Activated gamma-delta T cell treated with anti-CD3 and anti-CD28 coated beads, Interleukin-2, amount 50 U/mL, for 16 hours (primary cell): ENCODE measurements at regions not wholly inside any gene's neighbourhood (a gene's known extent, or its start where the extent isn't known, plus 50 kb on each side); places are given as distances from the start of the nearest gene placed in this dataset.

Experiments
- DNase-seq: peaks from one replicate; pipeline ENCODE4 v3.0.0-alpha.2; 2020; ENCODE audit warnings: low read depth

DNA sequence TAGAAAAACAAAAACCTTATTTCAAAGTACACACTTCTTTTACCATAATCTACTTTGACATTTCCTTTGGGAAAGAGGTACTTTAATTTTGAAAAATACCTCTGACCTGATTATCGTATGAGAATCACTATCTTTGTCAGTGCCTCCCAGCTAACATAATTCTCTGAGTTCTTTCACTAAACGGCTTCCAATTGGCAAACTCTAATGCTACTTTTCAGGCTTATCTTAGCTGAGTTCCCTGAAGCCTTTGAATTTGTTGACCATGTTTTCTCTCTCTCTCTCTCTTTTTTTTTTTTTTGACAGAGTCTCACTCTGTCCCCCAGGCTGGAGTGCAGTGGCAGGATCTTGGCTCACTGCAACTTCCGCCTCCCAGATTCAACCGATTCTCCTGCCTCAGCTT lies 312.8 kb downstream of the ZPLD1 start:
- no peak for DNase-seq

DNA sequence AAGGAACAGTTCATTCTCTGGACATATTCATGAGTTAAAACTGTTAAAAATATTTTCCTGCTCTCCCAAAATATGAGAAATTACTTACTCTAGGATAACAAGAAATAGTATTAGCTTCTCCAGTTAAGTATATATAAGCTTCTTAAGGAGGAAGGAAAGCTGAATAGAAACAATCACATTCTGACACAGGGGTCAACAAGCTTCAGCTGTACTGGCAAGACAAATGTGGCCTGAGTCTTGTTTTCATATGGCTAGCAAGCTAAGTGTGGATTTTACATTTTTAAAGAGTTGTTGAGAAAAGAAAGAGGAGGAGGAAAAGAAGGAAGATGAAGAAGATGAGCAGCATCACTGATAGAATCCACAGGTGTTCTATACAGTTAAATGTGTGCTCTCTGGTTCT lies 313.8 kb downstream of the ZPLD1 start:
- DNase-seq = no peak

DNA sequence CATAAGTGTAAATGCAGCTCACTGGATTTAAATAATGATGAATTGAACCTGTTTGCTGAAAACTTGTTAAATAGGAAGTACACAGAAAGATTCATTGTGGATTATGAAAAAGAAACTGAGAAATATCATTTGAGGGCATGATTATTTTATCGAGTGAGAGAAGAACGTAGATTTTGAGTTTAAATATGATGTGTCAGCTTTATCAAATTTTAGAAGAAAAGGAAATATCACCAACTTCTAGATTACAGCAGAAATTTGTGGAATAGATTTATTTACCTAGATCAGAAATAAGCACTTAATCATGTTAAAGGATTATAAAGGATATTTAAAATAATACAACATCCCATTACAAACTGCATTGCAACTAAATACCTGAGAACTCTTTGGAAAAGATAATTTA lies 315.5 kb downstream of the ZPLD1 start:
- DNase-seq = no peak

DNA sequence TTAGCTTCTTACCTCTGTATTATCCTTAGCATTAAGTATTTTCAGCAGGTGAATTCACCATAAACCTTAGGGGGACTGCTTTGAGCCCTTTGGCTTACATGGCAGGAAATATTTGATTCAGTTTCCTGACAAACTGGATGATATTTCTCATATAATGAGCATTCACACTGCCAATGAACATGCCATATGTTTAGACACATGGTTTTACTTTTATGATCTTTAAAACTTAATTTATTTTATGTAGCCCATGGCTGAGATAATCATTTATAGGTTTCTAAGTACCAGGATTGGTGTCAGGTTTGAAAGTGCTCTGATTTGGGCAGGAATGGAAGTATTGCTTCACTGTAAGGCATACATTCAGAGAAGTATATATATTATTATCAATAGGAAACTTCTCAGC lies 319.1 kb downstream of the ZPLD1 start:
- DNase-seq = no peak

DNA sequence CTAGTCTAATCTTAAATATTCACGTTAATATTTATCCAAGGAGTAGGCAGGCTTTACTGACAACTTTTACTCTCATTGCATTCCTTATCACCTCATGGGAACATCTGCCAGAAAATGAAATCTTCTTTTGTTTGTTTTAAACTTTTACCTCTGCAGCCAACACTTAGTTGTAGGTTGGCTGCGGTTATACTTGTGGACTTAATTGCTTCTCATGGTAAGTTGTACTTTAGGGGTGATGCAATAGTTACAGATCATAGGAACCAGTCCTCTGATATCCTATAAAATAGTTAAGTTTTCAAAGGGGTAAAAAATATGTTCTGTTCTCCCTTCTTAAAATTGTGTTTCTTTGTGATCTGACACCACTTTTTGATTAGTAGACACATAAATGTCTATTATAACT lies 321.9 kb downstream of the ZPLD1 start:
- no peak for DNase-seq

DNA sequence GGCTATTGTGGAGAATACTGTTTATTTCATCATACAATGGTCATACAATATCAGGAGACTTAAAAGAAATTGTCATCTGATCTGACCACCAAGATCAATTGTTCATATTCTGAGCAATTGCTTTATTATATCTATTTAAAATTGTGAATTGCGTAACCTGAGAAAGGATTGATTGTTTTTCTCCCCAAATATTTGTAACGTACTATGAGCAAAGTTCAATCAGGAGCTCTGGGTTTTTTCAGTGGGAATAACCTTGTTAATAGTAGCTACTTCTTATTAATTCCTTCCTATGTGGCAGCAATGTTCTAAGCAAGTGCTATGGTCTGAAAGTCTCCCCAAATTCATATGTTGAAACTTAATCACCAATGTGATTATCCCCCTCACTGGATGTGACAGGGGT lies 323.1 kb downstream of the ZPLD1 start:
- DNase-seq = no peak

DNA sequence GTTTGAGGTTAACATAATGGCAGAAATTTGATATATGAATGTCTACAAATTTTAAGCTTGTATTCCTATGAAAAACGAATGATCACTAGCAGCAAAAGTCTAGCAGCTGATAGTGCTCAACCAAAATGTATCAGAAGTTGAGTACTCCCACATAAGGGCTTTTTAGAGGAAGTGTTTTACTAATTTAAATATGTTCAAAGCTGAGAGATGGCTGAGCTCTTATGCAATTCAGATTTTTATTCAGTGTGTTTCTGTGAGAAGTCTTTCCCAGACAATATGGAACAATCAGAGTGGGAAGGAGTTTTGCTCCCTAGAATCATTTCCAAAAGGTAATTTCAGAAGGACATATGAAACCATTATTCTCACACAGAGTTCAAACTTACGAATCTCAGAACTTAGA lies 327.0 kb downstream of the ZPLD1 start:
- DNase-seq = no peak

DNA sequence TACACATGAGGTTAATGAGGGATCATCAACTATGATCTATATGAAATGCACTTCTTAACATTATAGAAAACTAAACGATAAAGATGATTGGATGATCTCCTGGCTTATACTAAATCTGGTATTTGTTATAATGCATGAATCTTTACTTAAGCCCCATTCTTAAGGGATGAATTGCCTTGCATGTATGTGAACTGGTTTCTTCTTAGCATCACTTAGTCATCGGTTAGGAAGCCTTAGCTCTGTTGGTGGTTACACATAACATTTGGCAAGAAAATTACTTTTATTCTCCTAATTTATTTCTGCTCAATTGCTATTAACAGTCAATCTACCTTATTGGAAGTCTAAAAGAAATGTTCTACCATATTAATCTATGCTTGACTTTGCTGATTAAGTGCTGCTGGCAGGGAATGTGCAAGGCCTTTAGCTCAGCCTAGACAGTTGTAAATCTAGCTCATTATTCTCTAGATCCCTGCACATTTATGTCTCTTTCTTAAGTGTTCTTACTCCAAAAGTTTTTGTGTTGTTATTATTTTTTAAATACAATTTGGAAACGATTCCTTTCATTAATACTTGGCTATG lies 356.0 kb downstream of the ZPLD1 start:
- no peak for DNase-seq

DNA sequence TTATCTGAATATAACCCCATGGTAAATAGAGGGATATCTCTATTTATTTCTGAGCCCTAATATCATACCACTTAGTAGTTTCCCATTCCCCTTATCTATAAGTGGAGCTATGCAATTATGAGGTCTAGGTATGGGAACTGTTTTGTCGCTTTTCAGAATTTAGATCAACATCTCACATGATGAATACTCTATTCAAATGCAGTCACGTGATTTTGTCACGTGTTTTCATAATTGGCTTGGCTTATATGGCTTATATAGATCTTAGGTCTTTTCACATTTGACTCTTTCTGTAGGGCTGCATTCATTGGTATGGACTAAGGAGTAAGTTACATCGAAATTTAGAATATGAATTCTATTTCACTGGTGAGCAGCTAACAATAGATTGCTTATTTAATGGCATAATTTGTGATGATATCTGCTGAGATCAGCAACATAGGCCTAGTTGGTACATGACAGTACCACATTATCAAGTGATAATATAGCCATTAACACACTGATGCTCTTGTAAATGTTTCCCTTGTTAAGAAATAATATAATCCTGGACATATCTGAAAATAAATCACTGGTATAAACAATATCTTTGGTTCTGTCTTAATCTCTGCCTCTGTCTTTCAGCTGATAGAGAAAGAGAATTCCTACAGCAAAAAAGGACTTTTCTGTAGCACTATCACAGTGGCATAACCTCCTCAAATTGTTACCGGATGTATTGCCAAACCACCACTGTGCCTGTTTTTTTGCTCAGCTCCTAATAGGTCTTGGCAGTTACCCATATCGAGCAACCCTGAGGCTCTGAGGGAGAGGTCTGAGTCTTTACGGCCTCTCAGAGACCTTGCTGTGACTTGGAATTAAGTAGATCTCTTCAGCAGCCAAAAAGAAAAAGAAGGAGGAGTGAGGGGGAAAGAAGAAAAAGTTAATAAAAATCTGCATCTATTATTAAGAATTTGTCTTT lies 357.1 kb downstream of the ZPLD1 start:
- DNase-seq = no peak

DNA sequence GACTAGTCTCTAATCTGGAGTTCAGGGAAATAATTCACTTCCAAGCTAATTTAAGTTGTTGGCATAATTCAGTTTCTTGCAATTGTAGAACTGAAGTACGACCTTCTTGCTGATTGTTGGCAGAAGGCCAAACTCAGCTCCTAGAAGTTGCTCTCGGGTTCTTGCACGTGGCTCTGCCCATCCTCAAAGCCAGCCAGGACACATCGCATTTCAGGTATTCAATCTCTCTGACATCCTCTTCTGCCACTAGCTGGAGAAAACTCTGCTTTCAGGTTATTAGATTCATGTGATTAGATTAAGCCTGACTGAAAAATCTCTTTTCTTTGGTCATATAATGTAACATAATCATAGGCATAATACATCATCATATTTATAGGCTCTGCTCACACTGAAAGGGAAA lies 362.0 kb downstream of the ZPLD1 start:
- DNase-seq = no peak

DNA sequence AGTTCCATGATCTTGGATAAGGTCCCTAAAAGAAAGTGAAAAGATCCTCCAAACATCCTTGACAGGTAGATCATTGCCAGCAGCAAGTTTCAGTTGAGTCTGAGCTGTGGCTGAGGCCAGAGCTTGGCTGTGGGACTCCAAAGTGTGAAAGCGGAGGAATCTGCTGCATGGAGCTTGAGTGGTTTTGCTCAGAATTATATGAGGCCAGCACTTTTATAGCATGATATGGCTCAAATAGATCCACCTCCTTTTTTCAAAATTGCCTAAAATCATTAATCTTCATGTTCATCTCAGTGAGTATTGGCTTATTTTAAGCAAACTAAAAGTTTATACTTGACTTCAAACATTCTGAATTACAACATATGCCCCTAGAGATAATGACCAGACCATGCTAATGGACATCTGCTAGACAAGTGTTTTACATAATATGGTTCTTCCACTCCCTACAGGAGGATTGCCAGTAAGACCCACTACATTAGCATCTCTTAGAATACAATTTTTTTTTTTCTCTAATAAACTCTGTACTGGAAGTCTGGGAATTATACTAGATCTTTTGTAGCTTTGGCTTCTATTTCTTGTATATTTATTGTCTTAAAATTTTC lies 368.1 kb downstream of the ZPLD1 start:
- no peak for DNase-seq

DNA sequence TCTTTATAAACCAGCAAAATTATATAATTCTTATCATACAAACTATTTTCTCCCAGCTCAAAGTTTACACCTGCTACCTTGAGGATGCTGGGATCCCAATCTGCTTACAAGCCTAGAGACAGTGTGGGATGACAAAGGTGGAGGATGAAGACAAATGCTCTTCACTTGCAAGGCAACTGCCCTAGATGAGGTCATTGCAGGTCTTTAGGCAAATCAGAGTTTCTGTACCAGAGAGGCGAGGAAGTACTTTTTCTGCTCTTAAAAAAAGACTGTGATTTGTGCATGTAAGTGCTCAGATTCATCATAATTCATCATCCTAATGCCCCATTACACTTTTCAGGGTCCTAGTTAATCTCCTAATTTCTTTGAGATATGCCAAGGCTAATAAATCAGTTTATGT lies 376.1 kb downstream of the ZPLD1 start:
- no peak for DNase-seq

DNA sequence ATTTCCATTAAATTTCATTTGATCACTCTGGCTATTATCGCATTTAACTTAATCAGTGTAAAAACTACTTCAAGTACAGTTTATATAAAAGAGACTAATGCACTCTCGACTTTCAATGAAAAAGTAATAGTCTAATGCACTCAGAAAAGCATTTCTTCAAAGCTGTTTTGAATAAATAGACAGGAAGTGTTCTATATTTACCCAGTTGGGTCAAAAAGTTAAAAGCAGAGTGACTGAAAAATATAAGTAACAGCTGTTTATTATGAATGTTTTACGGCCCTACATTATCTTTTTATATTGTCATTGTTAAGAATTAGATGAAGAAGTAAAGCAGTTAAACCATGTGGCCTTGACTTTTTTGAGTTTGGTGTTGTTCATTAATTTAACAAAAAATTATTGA lies 391.8 kb downstream of the ZPLD1 start:
- no peak for DNase-seq

DNA sequence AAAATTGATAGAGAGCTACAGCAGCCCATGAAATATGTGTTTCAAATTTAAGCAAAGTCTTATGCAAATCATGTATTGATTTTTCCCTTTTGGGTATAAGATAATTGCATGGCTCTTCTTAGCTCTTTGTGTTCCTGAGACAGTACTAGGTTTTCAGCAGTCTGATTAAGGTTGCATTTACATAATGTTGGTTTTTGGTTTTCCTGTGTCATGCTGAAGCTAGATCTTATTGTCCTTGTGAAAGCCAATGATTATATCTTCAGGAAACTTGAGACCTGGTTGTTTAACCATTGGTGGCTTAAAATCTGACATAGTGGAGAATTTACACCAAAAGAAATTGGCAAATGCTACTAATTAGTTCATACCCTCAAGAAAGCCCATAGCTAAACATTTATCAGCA lies 392.6 kb downstream of the ZPLD1 start:
- DNase-seq = no peak

DNA sequence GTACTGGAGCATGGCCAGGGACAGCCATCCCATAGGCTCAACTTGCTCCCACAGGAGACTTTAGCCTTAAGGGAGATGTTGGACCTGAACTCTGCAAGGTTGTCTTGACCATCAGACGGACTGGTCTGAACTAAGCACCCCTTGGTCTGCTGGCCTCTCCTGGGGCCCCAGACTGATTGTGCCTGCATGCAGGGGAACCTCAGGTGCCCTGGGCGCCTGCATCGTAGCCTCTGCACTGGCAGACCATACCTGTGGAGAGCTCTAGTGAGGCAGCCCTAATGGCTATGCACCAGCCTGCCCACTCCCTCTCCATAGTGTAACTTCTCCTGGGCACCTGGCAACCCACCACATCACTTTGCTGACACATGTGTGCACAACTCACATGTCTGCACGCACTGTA lies 395.6 kb downstream of the ZPLD1 start:
- DNase-seq = no peak

DNA sequence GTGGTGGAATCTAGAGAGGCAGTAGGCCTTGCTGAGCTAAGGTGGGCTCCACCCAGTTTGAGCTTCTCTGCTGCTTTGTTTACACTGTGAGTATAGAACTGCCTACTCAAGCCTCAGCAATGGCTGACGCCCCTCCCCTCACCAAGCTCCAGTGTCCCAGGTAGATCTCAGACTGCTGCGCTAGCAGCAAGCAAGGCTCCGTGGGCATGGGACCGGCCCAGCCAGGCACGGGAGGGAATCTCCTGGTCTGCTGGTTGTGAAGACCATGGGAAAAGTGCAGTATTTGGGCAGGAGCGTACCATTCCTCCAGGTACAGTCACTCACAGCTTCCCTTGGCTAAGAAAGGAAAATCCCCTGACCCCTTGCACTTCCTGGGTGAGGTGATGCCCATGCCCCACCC lies 407.1 kb downstream of the ZPLD1 start:
- no peak for DNase-seq

DNA sequence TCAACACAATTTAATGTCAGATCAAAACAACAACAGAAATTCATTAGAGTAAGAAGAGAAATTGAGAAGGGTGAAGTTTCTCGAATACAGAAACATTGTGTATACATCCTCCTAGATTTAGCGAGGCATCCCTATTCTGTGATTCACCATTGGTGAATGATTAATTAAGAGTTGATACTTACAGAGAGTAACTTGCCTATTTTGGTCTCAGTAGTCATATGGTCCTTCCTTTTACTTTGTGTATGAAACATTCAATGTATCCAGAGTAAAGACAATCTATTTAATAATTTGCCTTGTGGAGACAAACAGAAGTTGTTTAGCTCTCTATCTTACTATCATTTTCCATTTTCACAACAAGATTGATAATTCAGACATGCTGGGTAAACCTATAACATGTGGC lies 432.0 kb downstream of the ZPLD1 start:
- no peak for DNase-seq

DNA sequence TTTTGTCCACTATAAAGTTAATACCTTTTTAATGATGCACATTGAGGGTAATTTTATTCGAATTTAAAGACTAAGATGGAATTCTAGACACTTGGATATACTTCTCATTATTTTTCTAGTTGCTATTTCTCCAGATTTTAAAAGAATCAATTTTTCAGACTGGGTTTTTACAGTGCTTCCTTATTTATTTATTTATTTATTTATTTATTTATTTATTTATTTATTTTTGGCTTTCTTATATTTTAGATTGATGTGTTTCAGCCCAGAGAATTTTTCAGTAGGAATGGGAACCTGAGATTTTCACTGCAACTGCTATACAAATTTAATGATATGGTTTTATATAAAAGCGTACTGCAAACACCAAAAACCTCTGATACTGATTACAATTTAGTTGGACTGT lies 448.7 kb downstream of the ZPLD1 start:
- no peak for DNase-seq

DNA sequence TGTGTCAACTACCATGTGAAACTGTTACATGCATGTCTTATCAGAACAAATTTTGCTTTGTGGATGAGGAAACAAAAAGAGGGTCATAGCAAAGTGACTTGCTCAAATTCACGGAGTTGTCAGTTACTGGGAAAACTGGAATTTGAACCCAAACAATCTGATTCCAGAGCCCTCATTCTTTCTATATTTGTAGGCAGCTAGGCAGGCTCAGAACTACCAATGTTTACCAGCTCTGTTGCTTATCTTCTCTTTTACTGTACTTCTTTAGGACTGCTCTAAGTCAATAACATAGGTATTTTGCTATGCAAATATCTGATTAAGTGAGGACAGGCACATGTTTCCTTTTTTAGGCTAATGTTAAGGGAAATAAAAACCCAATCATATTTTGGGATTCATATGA lies 450.5 kb downstream of the ZPLD1 start:
- no peak for DNase-seq

DNA sequence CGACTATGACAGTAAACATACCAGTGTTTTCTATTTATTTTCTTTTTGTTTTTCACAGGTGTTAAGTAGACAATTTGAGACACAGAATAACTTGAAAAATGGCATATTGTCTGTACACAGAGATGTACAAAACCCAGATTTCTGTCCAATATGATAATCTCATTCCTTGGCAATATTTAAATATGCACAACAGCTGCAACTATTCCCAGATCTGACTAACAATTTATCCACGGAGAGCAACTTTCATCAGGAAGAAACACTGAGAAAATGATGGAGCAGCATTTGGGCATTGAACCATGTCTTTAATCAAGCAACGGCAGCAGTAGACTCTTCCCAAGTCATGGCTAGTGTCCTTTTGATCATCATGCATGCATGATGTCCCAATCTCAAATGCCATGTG lies 452.6 kb downstream of the ZPLD1 start:
- no peak for DNase-seq

DNA sequence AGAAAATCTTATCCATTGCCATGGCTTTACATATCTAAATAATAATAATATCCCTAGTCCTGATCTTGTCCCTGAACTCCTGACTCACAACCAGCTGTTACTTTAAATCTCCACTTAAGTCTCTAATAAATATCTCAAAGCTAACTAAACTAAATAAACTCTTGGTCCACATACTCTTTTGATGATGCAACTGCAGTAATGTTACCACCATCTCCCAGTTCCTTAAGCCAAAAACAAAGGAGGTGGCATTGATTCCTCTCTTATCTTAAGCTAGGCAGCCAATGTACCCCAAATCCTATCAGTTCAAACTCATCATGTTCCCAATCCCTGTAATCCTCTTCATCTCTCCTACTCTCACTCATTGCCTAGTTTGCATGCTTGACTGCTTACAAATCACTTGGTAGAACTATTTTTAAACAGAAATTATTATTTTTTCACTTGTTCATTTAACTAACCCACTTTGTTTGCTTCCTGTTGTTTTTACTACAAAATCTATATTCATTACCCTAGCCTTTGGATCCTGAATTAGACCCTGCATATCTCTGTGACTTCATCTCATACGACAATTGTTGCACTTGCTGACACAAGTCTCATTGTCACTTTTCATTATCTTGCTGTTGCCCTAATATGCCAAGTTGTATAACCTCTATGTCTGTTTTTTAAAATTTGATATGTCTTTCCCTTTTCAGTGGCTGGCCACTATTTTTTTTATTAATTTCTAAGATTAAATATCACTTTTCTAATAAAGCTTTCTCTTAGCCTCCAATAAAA lies 462.2 kb downstream of the ZPLD1 start:
- DNase-seq = no peak

DNA sequence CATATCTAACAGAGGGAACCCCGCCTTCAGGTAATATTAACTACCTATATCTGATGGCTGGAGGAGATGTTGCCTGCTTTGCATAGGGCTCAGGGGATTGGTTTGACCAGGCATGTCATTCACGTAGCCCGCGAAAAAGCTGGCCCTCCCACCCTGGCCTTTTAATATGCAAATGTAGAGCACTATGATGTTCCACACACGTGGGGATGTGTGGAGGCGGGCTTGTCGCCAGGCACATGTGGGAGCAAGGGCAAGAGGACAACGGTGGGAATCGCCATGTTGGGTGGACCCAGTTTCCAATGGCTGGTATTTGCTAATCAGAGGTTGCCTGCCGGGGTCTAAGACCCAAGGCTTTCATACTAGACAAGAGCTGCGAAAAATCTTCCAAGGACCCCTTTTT lies 469.8 kb downstream of the ZPLD1 start:
- DNase-seq = no peak

DNA sequence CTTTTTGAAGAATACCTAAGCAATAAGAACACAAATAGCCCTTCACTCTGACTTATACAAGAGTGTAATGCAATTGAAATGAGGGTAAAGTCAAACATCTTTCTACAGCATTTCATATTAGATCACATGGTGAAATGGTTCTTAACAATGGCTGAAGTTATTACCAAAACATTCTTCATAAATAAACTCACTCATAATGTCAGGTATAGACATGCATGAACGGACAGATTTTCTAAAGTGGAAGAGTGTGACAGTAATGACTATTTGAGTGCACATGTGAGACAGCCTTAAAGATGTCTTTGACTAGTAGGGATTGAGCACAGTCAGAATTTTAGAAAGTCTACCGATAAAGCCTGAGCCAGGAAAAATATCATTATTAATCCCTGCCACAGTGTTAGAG lies 471.0 kb downstream of the ZPLD1 start:
- DNase-seq = no peak
